ENCODE measurements at regions not wholly inside any gene's neighbourhood (a gene's known extent, or its start where the extent isn't known, plus 50 kb on each side); places are given as distances from the start of the nearest gene placed in this dataset.

- DNase-seq (ENCODE audit: low read depth in 2 of 2) = no peak
Measured at GRCh38 chr3:21142031-21142430, 609.0 kb downstream of the ZNF385D start.

DNA sequence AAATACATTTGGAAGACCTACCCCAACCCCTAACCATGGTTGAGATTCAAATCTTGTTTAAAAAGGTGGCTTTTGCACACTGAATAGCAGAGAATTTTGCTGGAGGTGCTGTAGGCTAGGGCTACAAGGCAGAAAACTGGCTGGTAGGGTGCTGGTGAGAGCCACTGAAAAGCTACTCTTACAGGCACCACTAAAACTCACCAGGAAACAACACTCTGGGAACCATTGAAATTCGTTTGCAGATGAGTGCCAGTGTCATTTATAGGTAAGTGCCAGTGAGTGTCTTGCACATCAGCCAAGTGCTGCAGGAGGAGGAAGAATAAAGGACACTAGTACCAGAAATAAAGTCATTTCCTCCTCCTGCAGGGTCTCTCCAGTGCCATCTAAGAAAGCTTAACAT is 610.2 kb downstream of the ZNF385D start:
- DNase-seq (ENCODE audit: low read depth in 2 of 2) = no peak

DNA sequence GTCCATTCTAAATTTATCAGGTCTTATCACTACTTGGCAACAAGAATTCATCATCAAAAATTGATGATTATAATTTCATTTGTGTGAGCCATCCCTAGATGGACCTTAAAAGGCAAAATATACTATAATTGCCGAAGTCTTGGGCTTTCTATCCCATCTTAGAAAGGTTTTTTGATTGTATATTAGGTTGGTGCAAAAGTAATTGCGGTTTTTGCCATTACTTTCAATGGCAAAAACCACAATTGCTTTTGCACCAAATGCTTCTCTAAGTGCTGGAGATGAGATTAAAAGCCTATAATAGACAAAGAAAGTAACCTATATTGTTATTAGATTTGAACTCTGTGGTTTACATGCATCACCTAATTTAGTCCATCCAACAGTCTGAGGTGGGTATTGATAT is 612.9 kb downstream of the ZNF385D start:
- no peak for DNase-seq (ENCODE audit: low read depth in 2 of 2)

DNA sequence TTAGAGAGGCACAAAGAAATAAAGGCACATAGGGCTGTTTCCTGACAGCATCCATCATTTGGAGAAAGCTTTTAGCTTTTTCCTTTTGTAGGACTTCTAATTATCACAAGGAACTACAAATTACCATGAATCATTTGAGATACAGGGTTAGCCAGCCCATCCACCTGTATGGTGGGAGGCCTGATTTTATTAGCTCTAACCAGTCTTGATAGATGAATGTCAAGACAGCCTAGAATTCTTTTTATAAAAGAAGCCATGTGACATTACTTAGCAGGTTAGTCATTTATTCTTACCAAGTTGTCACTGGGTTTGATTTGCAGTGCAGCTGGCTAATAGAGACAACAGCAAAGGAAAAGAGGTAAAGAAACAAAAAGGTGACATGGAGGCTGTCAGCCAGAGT is 618.1 kb downstream of the ZNF385D start:
- DNase-seq (ENCODE audit: low read depth in 2 of 2) = no peak

- no peak for DNase-seq (ENCODE audit: low read depth in 2 of 2)
Measured at GRCh38 chr3:21120826-21121225, 630.2 kb downstream of the ZNF385D start.

GRCh38 chr3:21117370-21117769 is 633.6 kb downstream of the ZNF385D start:
- no peak for DNase-seq (ENCODE audit: low read depth in 2 of 2)

- DNase-seq (ENCODE audit: low read depth in 2 of 2) = no peak
Measured at GRCh38 chr3:21109056-21109455, 642.0 kb downstream of the ZNF385D start.

DNA sequence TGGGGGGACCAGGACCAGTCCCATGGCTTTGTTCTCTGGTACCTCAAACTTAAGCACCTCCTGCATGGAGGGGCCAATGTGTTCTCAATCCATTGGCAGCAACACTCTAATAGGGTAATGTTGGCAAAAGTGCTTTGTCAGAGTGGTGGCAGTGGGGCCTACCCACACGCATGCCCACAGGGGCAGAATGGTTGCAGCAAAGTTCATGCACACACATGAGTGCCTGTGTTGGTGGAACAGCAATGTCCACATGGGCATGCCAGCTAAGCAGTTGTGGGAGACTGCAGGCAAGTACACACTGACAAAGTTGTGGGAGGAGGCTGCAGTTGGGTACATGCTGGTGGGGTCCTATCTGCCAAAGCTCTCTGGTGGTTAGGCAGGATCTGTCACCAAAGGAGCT is 645.2 kb downstream of the ZNF385D start:
- no peak for DNase-seq (ENCODE audit: low read depth in 2 of 2)

DNA sequence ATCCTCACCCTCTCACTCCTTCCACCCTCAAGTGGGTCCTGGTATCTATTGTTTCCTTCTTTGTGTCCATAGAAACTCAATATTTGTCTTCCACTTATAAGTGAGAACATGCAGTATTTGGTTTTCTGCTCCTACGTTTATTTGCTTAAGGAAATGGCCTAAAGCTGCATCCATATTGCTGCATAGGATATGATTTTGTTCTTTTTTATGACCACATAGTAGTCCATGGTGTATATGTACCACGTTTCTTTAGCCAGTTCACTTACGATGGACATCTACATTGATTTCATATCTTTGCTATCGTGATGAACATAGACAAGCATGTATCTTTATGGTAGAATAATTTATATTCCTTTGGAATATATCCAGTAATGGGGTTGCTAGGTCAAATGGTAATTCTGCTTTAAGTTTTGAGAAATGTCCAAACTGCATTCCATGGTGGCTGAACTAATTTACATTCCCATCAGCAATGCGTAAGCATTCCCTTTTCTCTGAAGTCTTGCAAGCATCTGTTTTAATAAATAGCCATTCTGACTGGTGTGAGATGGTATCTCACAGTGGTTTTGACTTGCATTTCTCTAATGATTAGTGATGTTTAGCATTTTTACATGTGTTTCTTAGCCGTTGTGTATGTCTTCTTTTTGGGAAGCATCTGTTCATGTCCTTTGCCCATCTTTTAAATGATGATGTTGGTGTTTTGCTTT is 650.2 kb downstream of the ZNF385D start:
- peak; percentile 3 to 4 for DNase-seq (ENCODE audit: low read depth in 2 of 2)

GRCh38 chr3:21094686-21095085 is 656.3 kb downstream of the ZNF385D start:
- DNase-seq (ENCODE audit: low read depth in 2 of 2) = no peak

- DNase-seq (ENCODE audit: low read depth in 2 of 2) = no peak
Measured at GRCh38 chr3:21073561-21073960, 677.4 kb downstream of the ZNF385D start.

DNA sequence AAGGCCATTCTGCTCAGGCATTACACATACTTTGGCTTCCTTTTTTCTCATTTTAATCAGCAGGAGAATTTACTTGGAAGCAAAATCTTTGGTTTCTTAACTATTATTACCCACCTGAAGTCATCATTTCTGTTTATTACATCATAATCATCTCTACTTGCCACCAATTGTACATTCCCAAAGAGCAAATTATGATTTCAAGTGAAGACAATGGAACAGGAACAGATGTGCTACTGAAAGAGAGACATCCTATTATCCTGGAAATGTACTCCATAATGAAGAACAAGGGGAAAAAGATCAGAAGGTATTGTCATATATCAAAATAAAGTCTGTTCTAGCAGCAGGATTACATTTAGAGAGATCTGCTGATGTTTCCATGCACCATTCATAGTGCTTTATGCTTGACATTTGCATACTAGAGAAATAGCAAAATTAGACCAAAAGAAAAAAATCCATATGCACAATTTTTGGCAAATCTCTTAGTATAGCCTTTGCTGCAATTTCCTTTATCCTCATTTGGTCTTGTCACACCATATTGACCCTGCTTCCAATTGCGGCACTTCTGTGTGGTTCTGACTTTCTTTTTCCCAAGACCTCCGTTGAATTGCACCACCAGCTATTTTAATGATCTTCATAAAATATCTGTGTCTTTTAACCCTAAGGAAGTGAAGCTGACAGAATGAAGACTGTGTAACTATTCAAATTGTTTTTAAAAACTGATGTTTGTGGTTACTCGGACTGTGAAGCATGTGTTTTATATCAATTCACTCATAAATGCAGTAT is 683.8 kb downstream of the ZNF385D start:
- DNase-seq (ENCODE audit: low read depth in 2 of 2) = peak; percentile 65 to 67

DNA sequence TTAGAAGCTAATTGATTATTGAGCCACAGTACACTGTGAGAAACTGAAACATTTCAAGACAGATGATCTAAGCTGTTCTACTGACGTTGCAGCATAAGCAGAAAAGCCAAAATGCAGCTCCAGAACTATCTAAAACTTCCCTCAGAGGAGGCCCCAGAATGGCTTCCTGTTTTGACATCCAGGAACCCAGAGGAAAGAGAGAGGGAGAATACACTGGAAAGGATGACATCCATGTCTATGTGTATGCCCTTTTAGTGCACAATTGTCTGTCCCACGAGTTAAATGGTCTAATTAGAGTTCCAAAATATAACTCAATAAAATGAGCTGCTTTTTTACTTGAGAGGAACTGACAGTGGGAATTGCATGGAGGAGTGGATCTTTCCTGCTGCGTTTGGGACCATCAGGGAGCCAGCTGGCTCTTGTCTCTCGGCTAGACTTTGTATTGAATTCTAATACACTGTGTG is 688.1 kb downstream of the ZNF385D start:
- no peak for DNase-seq (ENCODE audit: low read depth in 2 of 2)

GRCh38 chr3:21059404-21059803 is 691.6 kb downstream of the ZNF385D start:
- peak in 1 of 2 experiments; percentile 25 for DNase-seq (ENCODE audit: low read depth in 2 of 2)

- DNase-seq (ENCODE audit: low read depth in 2 of 2) = no peak
Measured at GRCh38 chr3:21056293-21056692, 694.7 kb downstream of the ZNF385D start.

- no peak for DNase-seq (ENCODE audit: low read depth in 2 of 2)
Measured at GRCh38 chr3:21055015-21055414, 696.0 kb downstream of the ZNF385D start.

- DNase-seq (ENCODE audit: low read depth in 2 of 2) = no peak
Measured at GRCh38 chr3:21054064-21054463, 696.9 kb downstream of the ZNF385D start.

GRCh38 chr3:21049334-21050062 is 701.5 kb downstream of the ZNF385D start:
- DNase-seq (ENCODE audit: low read depth in 2 of 2) = no peak

GRCh38 chr3:21043139-21043538 is 707.9 kb downstream of the ZNF385D start:
- DNase-seq (ENCODE audit: low read depth in 2 of 2) = no peak

GRCh38 chr3:21042184-21042583 is 708.8 kb downstream of the ZNF385D start:
- DNase-seq (ENCODE audit: low read depth in 2 of 2) = no peak

GRCh38 chr3:21041621-21042020 is 709.4 kb downstream of the ZNF385D start:
- no peak for DNase-seq (ENCODE audit: low read depth in 2 of 2)

- DNase-seq (ENCODE audit: low read depth in 2 of 2) = no peak
Measured at GRCh38 chr3:21036888-21037287, 714.1 kb downstream of the ZNF385D start.

- DNase-seq (ENCODE audit: low read depth in 2 of 2) = no peak
Measured at GRCh38 chr3:21028412-21028811, 722.6 kb downstream of the ZNF385D start.

All from fibroblast of skin of left quadriceps (primary cell).